ENCODE measurements at regions not wholly inside any gene's neighbourhood (a gene's known extent, or its start where the extent isn't known, plus 50 kb on each side); places are given as distances from the start of the nearest gene placed in this dataset.

GRCh38 chr20:16918366-16918765 lies 170.2 kb downstream of the OTOR start:
- Mint-ChIP-seq H3K9me3 (ENCODE audit: low read depth) (no peaks in the 10 kb centered on the region), H3K27me3 (no peaks in the 10 kb centered on the region), H3K36me3 (ENCODE audit: low read depth) (no peaks in the 10 kb centered on the region), H3K27ac (no peak overlapping the region), H3K4me1 (no peaks in the 10 kb centered on the region), H3K4me3 (no peak overlapping the region)
- ATAC-seq (no peak), DNase-seq (no peak)
- CTCF ChIA-PET = no interaction called here
- intact Hi-C loops (cut with DNase I, micrococcal nuclease) = no loop called here
- POLR2A ChIA-PET = no interaction called here

GRCh38 chr20:16919841-16920240 lies 171.7 kb downstream of the OTOR start:
- no peaks in the 10 kb centered on the region for H3K36me3 Mint-ChIP-seq (ENCODE audit: low read depth)
- ChIA-PET CTCF (no interaction called here), POLR2A (no interaction called here)
- H3K27me3 Mint-ChIP-seq = no peaks in the 10 kb centered on the region
- intact Hi-C loops (cut with DNase I, micrococcal nuclease) = no loop called here
- no peak overlapping the region for H3K4me3 Mint-ChIP-seq
- no peaks in the 10 kb centered on the region for H3K9me3 Mint-ChIP-seq (ENCODE audit: low read depth)
- ATAC-seq = no peak
- H3K4me1 Mint-ChIP-seq = no peaks in the 10 kb centered on the region
- no peak overlapping the region for H3K27ac Mint-ChIP-seq
- no peak for DNase-seq

GRCh38 chr20:16922834-16923233 lies 174.7 kb downstream of the OTOR start:
- no peak overlapping the region for H3K4me3 Mint-ChIP-seq
- no peaks in the 10 kb centered on the region for H3K4me1 Mint-ChIP-seq
- DNase-seq (no peak), ATAC-seq (no peak)
- intact Hi-C loops (cut with DNase I, micrococcal nuclease) = no loop called here
- ChIA-PET CTCF (no interaction called here), POLR2A (interaction anchor here (0.6 kb wide), 1 partner anchor 1532 kb away, joined by 3 read pairs; no protein-coding TSS in a partner anchor)
- no peak overlapping the region for H3K27ac Mint-ChIP-seq
- no peaks in the 10 kb centered on the region for H3K9me3 Mint-ChIP-seq (ENCODE audit: low read depth)
- H3K36me3 Mint-ChIP-seq (ENCODE audit: low read depth) = no peaks in the 10 kb centered on the region
- no peaks in the 10 kb centered on the region for H3K27me3 Mint-ChIP-seq

- no peaks in the 10 kb centered on the region for H3K36me3 Mint-ChIP-seq (ENCODE audit: low read depth)
- POLR2A ChIA-PET = no interaction called here
- CTCF ChIA-PET = no interaction called here
- ATAC-seq = no peak
- peaks cover 2% of the 10 kb centered on the region for H3K9me3 Mint-ChIP-seq (ENCODE audit: low read depth)
- no peak overlapping the region for H3K4me3 Mint-ChIP-seq
- DNase-seq = no peak
- intact Hi-C loops (cut with DNase I, micrococcal nuclease) = no loop called here
- no peaks in the 10 kb centered on the region for H3K27me3 Mint-ChIP-seq
- H3K4me1 Mint-ChIP-seq = no peaks in the 10 kb centered on the region
- no peak overlapping the region for H3K27ac Mint-ChIP-seq
Measured at GRCh38 chr20:16926626-16927430, 178.7 kb downstream of the OTOR start.

- CTCF ChIA-PET = no interaction called here
- H3K27me3 Mint-ChIP-seq = no peaks in the 10 kb centered on the region
- H3K9me3 Mint-ChIP-seq (ENCODE audit: low read depth) = peaks cover 7% of the 10 kb centered on the region
- H3K4me3 Mint-ChIP-seq = no peak overlapping the region
- POLR2A ChIA-PET = no interaction called here
- no peaks in the 10 kb centered on the region for H3K36me3 Mint-ChIP-seq (ENCODE audit: low read depth)
- H3K27ac Mint-ChIP-seq = no peak overlapping the region
- ATAC-seq (no peak), DNase-seq (no peak)
- no peaks in the 10 kb centered on the region for H3K4me1 Mint-ChIP-seq
- intact Hi-C loops (cut with DNase I, micrococcal nuclease) = no loop called here
Measured at GRCh38 chr20:16929756-16930155, 181.6 kb downstream of the OTOR start.

- no peaks in the 10 kb centered on the region for H3K4me1 Mint-ChIP-seq
- intact Hi-C loops (cut with DNase I, micrococcal nuclease) = no loop called here
- ChIA-PET POLR2A (no interaction called here), CTCF (no interaction called here)
- ATAC-seq (no peak), DNase-seq (no peak)
- H3K9me3 Mint-ChIP-seq (ENCODE audit: low read depth) = peaks cover 9% of the 10 kb centered on the region
- no peaks in the 10 kb centered on the region for H3K36me3 Mint-ChIP-seq (ENCODE audit: low read depth)
- no peak overlapping the region for H3K27ac Mint-ChIP-seq
- no peaks in the 10 kb centered on the region for H3K27me3 Mint-ChIP-seq
- H3K4me3 Mint-ChIP-seq = no peak overlapping the region
Measured at GRCh38 chr20:16930656-16931055, 182.5 kb downstream of the OTOR start.

GRCh38 chr20:16939051-16939450 lies 190.9 kb downstream of the OTOR start:
- intact Hi-C loops (cut with DNase I, micrococcal nuclease) = no loop called here
- POLR2A ChIA-PET = no interaction called here

GRCh38 chr20:16940701-16941100 lies 192.5 kb downstream of the OTOR start:
- H3K4me3 Mint-ChIP-seq = no peak overlapping the region
- intact Hi-C loops (cut with DNase I, micrococcal nuclease) = no loop called here
- H3K27me3 Mint-ChIP-seq = no peaks in the 10 kb centered on the region
- DNase-seq (no peak), ATAC-seq (no peak)
- ChIA-PET POLR2A (no interaction called here), CTCF (no interaction called here)
- no peaks in the 10 kb centered on the region for H3K4me1 Mint-ChIP-seq
- H3K36me3 Mint-ChIP-seq (ENCODE audit: low read depth) = no peaks in the 10 kb centered on the region
- H3K27ac Mint-ChIP-seq = no peak overlapping the region
- no peaks in the 10 kb centered on the region for H3K9me3 Mint-ChIP-seq (ENCODE audit: low read depth)

More at GRCh38 chr20:16939051-16939450, 190.9 kb downstream of the OTOR start:
- Mint-ChIP-seq H3K4me3 (no peak overlapping the region), H3K36me3 (ENCODE audit: low read depth) (no peaks in the 10 kb centered on the region), H3K27me3 (no peaks in the 10 kb centered on the region), H3K27ac (no peak overlapping the region), H3K4me1 (no peaks in the 10 kb centered on the region), H3K9me3 (ENCODE audit: low read depth) (peaks cover 2% of the 10 kb centered on the region)
- DNase-seq (no peak), ATAC-seq (no peak)
- CTCF ChIA-PET = no interaction called here

GRCh38 chr20:16942051-16942450 lies 193.9 kb downstream of the OTOR start:
- H3K36me3 Mint-ChIP-seq (ENCODE audit: low read depth) = no peaks in the 10 kb centered on the region
- no peak overlapping the region for H3K4me3 Mint-ChIP-seq
- no peaks in the 10 kb centered on the region for H3K4me1 Mint-ChIP-seq
- no peaks in the 10 kb centered on the region for H3K27me3 Mint-ChIP-seq
- DNase-seq (no peak), ATAC-seq (no peak)
- H3K9me3 Mint-ChIP-seq (ENCODE audit: low read depth) = no peaks in the 10 kb centered on the region
- no peak overlapping the region for H3K27ac Mint-ChIP-seq
- ChIA-PET POLR2A (no interaction called here), CTCF (no interaction called here)
- intact Hi-C loops (cut with DNase I, micrococcal nuclease) = no loop called here

- no peak overlapping the region for H3K4me3 Mint-ChIP-seq
- POLR2A ChIA-PET = no interaction called here
- H3K27me3 Mint-ChIP-seq = no peaks in the 10 kb centered on the region
- H3K9me3 Mint-ChIP-seq (ENCODE audit: low read depth) = no peaks in the 10 kb centered on the region
- no peak overlapping the region for H3K27ac Mint-ChIP-seq
- DNase-seq (no peak), ATAC-seq (no peak)
- intact Hi-C loops (cut with DNase I, micrococcal nuclease) = no loop called here
- no peaks in the 10 kb centered on the region for H3K4me1 Mint-ChIP-seq
- no peaks in the 10 kb centered on the region for H3K36me3 Mint-ChIP-seq (ENCODE audit: low read depth)
- CTCF ChIA-PET = no interaction called here
Measured at GRCh38 chr20:16942756-16943155, 194.6 kb downstream of the OTOR start.

- Mint-ChIP-seq H3K4me3 (no peak overlapping the region), H3K36me3 (ENCODE audit: low read depth) (no peaks in the 10 kb centered on the region), H3K9me3 (ENCODE audit: low read depth) (no peaks in the 10 kb centered on the region), H3K4me1 (no peaks in the 10 kb centered on the region), H3K27ac (no peak overlapping the region), H3K27me3 (no peaks in the 10 kb centered on the region)
- ChIA-PET CTCF (no interaction called here), POLR2A (no interaction called here)
- DNase-seq = no peak
- no peak for ATAC-seq
- intact Hi-C loops (cut with DNase I, micrococcal nuclease) = no loop called here
Measured at GRCh38 chr20:16944745-16945144, 196.6 kb downstream of the OTOR start.

GRCh38 chr20:16945619-16946018 lies 197.5 kb downstream of the OTOR start:
- CTCF ChIA-PET = no interaction called here

GRCh38 chr20:16946097-16946496 lies 197.9 kb downstream of the OTOR start:
- Mint-ChIP-seq H3K9me3 (ENCODE audit: low read depth) (peaks cover 5% of the 10 kb centered on the region), H3K4me3 (no peak overlapping the region), H3K27ac (no peak overlapping the region), H3K36me3 (ENCODE audit: low read depth) (no peaks in the 10 kb centered on the region), H3K4me1 (no peaks in the 10 kb centered on the region), H3K27me3 (no peaks in the 10 kb centered on the region)
- intact Hi-C loops (cut with DNase I, micrococcal nuclease) = no loop called here
- DNase-seq (no peak), ATAC-seq (no peak)
- POLR2A ChIA-PET = no interaction called here
- CTCF ChIA-PET = no interaction called here

More at GRCh38 chr20:16945619-16946018, 197.5 kb downstream of the OTOR start:
- no peaks in the 10 kb centered on the region for H3K4me1 Mint-ChIP-seq
- POLR2A ChIA-PET = no interaction called here
- intact Hi-C loops (cut with DNase I, micrococcal nuclease) = no loop called here
- no peaks in the 10 kb centered on the region for H3K36me3 Mint-ChIP-seq (ENCODE audit: low read depth)
- no peak for DNase-seq
- no peak for ATAC-seq
- no peaks in the 10 kb centered on the region for H3K27me3 Mint-ChIP-seq
- no peak overlapping the region for H3K27ac Mint-ChIP-seq
- no peak overlapping the region for H3K4me3 Mint-ChIP-seq
- H3K9me3 Mint-ChIP-seq (ENCODE audit: low read depth) = peaks cover 4% of the 10 kb centered on the region
